GM23248 (cell line): ENCODE measurements at regions not wholly inside any gene's neighbourhood (a gene's known extent, or its start where the extent isn't known, plus 50 kb on each side); places are given as distances from the start of the nearest gene placed in this dataset.

Experiments
- EZH2 ChIP-seq: fragments of 200-600 bp; sonication (generic); IDR thresholded peaks from 2 replicates; pipeline ENCODE4 v1.6.1; 2018; ENCODE audit warnings: antibody characterized with exemption, mild to moderate bottlenecking; ENCODE audit not compliant: insufficient read depth, poor library complexity, severe bottlenecking
- EZH2phosphoT487 ChIP-seq: fragments of 200-600 bp; sonication (generic); IDR thresholded peaks from 2 replicates; pipeline ENCODE4 v1.6.1; 2018; ENCODE audit warnings: antibody characterized with exemption, moderate library complexity, mild to moderate bottlenecking, low read depth; ENCODE audit not compliant: insufficient read depth

- TF ChIP-seq EZH2 (no peak), EZH2phosphoT487 (no peak)
These were observed 559.4 kb upstream of the KIRREL3 start for GRCh38 chr11:127559978-127560377.
